Liver (tissue), 8 donors: ENCODE measurements at regions not wholly inside any gene's neighbourhood (a gene's known extent, or its start where the extent isn't known, plus 50 kb on each side); places are given as distances from the start of the nearest gene placed in this dataset.

Experiments used
- DNase-seq: peaks from one replicate; pipeline ENCODE4 v3.0.0-alpha.2; 2017; ENCODE audit warnings: low spot score
- H3K27ac ChIP-seq, 2 donors: one replicate each; pipeline ENCODE4 v1.7.0; 2013; ENCODE audit warnings: inconsistent platforms in 2 of 2, low read length in 2 of 2, control low read depth in 1 of 2, low read depth in 1 of 2, mild to moderate bottlenecking in 1 of 2
- H3K27me3 ChIP-seq, 4 donors: one replicate each; pipeline versions ENCODE4 v1.6.1 to v1.7.0; 2013; ENCODE audit warnings: low read length in 3 of 4, inconsistent platforms in 1 of 4, mild to moderate bottlenecking in 1 of 4, moderate library complexity in 1 of 4; ENCODE audit not compliant: control insufficient read depth in 4 of 4, insufficient read depth in 4 of 4
- H3K36me3 ChIP-seq, 4 donors: one replicate each; pipeline versions ENCODE4 v1.6.1 to v1.7.0; 2013; ENCODE audit warnings: low read length in 3 of 4, mild to moderate bottlenecking in 3 of 4, low read depth in 1 of 4, moderate library complexity in 1 of 4; ENCODE audit not compliant: control insufficient read depth in 4 of 4, insufficient read depth in 3 of 4
- H3K4me1 ChIP-seq, 4 donors: one replicate each; pipeline versions ENCODE4 v1.6.1 to v1.7.0; 2013; ENCODE audit warnings: low read length in 3 of 4, mild to moderate bottlenecking in 3 of 4, moderate library complexity in 1 of 4; ENCODE audit not compliant: control insufficient read depth in 4 of 4, insufficient read depth in 4 of 4
- H3K4me3 ChIP-seq, 3 donors: one replicate each; pipeline versions ENCODE4 v1.6.1 to v1.7.0; 2013; ENCODE audit warnings: low read length in 3 of 3, control low read depth in 1 of 3, low read depth in 1 of 3, mild to moderate bottlenecking in 1 of 3
- H3K9ac ChIP-seq, 2 donors: one replicate each; pipeline ENCODE4 v1.7.0; 2013; ENCODE audit warnings: low read length in 2 of 2, mild to moderate bottlenecking in 2 of 2, moderate library complexity in 2 of 2, control low read depth in 1 of 2, low read depth in 1 of 2
- H3K9me3 ChIP-seq, 4 donors: one replicate each; pipeline versions ENCODE4 v1.6.1 to v1.7.0; 2013; ENCODE audit warnings: low read length in 3 of 4; ENCODE audit not compliant: control insufficient read depth in 4 of 4
- ATF3 ChIP-seq: IDR thresholded peaks from 2 replicates; pipeline ENCODE4 v1.6.1; 2016; ENCODE audit warnings: antibody characterized with exemption
- CTCF ChIP-seq: fragments of 150-350 bp; IDR thresholded peaks from 2 replicates; pipeline ENCODE4 v1.5.1; 2017; ENCODE audit warnings: improper control_type of control experiment, low read depth, low read length; ENCODE audit not compliant: missing input control
- EGR1 ChIP-seq, 2 donors: IDR thresholded peaks; 2 replicates each; pipeline ENCODE4 v1.6.1; 2016 to 2018; ENCODE audit warnings: antibody characterized with exemption in 2 of 2, low read depth in 2 of 2
- FOXA1 ChIP-seq: IDR thresholded peaks from 2 replicates; pipeline ENCODE4 v1.6.1; 2016; ENCODE audit warnings: antibody characterized with exemption
- FOXA2 ChIP-seq: IDR thresholded peaks from 2 replicates; pipeline ENCODE4 v1.6.1; 2016; ENCODE audit warnings: antibody characterized with exemption
- GABPA ChIP-seq, 2 donors: IDR thresholded peaks in 1 of 2; conservative IDR thresholded peaks in 1 of 2; 2 replicates each; pipeline ENCODE4 v1.6.1; 2016; ENCODE audit warnings: antibody characterized with exemption in 2 of 2, mild to moderate bottlenecking in 1 of 2, moderate library complexity in 1 of 2
- HNF4A ChIP-seq, 2 donors: conservative IDR thresholded peaks; 2 replicates each; pipeline ENCODE4 v1.6.1; 2016; ENCODE audit warnings: antibody characterized with exemption in 2 of 2, mild to moderate bottlenecking in 2 of 2
- HNF4G ChIP-seq: IDR thresholded peaks from 2 replicates; pipeline ENCODE4 v1.6.1; 2016; ENCODE audit warnings: antibody characterized with exemption
- JUND ChIP-seq, 2 donors: IDR thresholded peaks; 2 replicates each; pipeline ENCODE4 v1.6.1; 2016; ENCODE audit warnings: antibody characterized with exemption in 2 of 2
- NR2F2 ChIP-seq: IDR thresholded peaks from 2 replicates; pipeline ENCODE4 v1.6.1; 2016; ENCODE audit warnings: antibody characterized with exemption
- RAD21 ChIP-seq, 2 donors: IDR thresholded peaks; 2 replicates each; pipeline ENCODE4 v1.6.1; 2016; ENCODE audit warnings: antibody characterized with exemption in 2 of 2, mild to moderate bottlenecking in 2 of 2
- REST ChIP-seq: IDR thresholded peaks from 2 replicates; pipeline ENCODE4 v1.6.1; 2016; ENCODE audit warnings: antibody characterized with exemption, mild to moderate bottlenecking
- RXRA ChIP-seq, 2 donors: IDR thresholded peaks; 2 replicates each; pipeline ENCODE4 v1.6.1; 2017 to 2018; ENCODE audit warnings: antibody characterized with exemption in 2 of 2, mild to moderate bottlenecking in 1 of 2
- SP1 ChIP-seq: IDR thresholded peaks from 2 replicates; pipeline ENCODE4 v1.6.1; 2018; ENCODE audit warnings: antibody characterized with exemption, mild to moderate bottlenecking
- TAF1 ChIP-seq: conservative IDR thresholded peaks from 2 replicates; pipeline ENCODE4 v1.6.1; 2016; ENCODE audit warnings: antibody characterized with exemption, mild to moderate bottlenecking
- YY1 ChIP-seq: IDR thresholded peaks from 2 replicates; pipeline ENCODE4 v1.6.1; 2016; ENCODE audit warnings: antibody characterized with exemption, mild to moderate bottlenecking
- WGBS: extraction: QIAGEN DNeasy Blood & Tissue Kit; methylation state at CpG from one replicate; pipeline ENCODE4 v1.1.7; 2013; 5-methylcytosine and 5-hydroxymethylcytosine counted together
- TF ChIP-seq, protein P1 (sequence below): IDR thresholded peaks from 2 replicates; pipeline ENCODE4 v1.6.1; 2016; ENCODE audit warnings: antibody characterized with exemption
- TF ChIP-seq, protein P2 (sequence below): IDR thresholded peaks from 2 replicates; pipeline ENCODE4 v1.6.1; 2016; ENCODE audit warnings: antibody characterized with exemption
- donor health status: healthy.
- donor health status: healthy.
- donor health status: healthy.
- donor health status: healthy.
- donor health status: healthy.

DNA sequence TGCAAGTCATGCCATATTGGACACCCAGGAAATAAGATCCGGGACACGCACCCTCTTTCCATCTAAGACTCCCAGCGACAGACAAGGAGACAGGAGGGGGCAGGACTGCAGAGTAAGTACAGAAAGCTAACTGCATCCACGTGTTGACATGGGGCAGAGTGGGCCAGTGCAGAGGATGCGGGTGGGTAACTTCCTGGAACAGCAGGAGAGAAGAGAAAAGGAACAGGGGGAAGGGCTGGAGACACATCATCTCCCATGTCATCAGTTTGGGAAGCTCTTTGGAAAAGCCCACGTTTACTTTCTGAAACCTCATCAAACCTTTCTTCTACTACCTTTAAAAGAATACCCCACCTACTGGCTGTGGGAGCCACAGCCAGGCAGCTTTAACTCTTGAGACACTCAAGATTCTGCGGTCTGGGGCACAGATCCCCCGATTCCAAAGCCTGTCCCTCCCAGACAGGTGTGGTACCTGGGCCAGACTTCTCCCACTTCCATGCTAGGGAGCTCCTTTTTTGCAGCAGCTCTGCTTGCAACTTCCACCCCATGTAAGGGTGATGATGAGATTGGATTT is 273.5 kb upstream of the RPL38 start:
- Histone ChIP-seq H3K9me3 (peaks cover 0 to 2% (median 0%) of the 10 kb centered on the region in 4 donors), H3K36me3 (no peaks in the 10 kb centered on the region), H3K27ac (no peak overlapping the region), H3K27me3 (peaks cover 0 to 3% (median 0%) of the 10 kb centered on the region in 4 donors), H3K4me1 (no peaks in the 10 kb centered on the region), H3K4me3 (no peak overlapping the region), H3K9ac (no peak overlapping the region)
- 33% methylated on average over 8 of the region's 8 CpGs for WGBS
- TF ChIP-seq, protein P1, sequence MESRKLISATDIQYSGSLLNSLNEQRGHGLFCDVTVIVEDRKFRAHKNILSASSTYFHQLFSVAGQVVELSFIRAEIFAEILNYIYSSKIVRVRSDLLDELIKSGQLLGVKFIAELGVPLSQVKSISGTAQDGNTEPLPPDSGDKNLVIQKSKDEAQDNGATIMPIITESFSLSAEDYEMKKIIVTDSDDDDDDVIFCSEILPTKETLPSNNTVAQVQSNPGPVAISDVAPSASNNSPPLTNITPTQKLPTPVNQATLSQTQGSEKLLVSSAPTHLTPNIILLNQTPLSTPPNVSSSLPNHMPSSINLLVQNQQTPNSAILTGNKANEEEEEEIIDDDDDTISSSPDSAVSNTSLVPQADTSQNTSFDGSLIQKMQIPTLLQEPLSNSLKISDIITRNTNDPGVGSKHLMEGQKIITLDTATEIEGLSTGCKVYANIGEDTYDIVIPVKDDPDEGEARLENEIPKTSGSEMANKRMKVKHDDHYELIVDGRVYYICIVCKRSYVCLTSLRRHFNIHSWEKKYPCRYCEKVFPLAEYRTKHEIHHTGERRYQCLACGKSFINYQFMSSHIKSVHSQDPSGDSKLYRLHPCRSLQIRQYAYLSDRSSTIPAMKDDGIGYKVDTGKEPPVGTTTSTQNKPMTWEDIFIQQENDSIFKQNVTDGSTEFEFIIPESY, result no peak
- TF ChIP-seq NR2F2 (no peak), GABPA (IDR thresholded peaks at IDR 0.05 in 1 of 2, conservative IDR thresholded peaks at IDR 0.05 in 1 of 2) (no peak), CTCF (no peak), YY1 (no peak), FOXA1 (no peak), EGR1 (IDR thresholded peaks at IDR 0.05; ENCODE audit: low read depth in 2 of 2) (no peak), SP1 (no peak), HNF4G (no peak), RAD21 (IDR thresholded peaks at IDR 0.05) (no peak), FOXA2 (no peak), RXRA (IDR thresholded peaks at IDR 0.05) (no peak), TAF1 (no peak), HNF4A (conservative IDR thresholded peaks at IDR 0.05) (no peak), REST (no peak), ATF3 (no peak), JUND (IDR thresholded peaks at IDR 0.05) (no peak)
- TF ChIP-seq, protein P2, sequence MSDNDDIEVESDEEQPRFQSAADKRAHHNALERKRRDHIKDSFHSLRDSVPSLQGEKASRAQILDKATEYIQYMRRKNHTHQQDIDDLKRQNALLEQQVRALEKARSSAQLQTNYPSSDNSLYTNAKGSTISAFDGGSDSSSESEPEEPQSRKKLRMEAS, result no peak
- DNase-seq, result no peak
